ENCODE measurements at regions not wholly inside any gene's neighbourhood (a gene's known extent, or its start where the extent isn't known, plus 50 kb on each side); places are given as distances from the start of the nearest gene placed in this dataset.

- Histone ChIP-seq H3K79me2 (ENCODE audit: control insufficient read depth, insufficient read depth, low read length) (no peaks in the 10 kb centered on the region), H3K4me1 (replicated peaks in 1 of 2; ENCODE audit: control insufficient read depth in 2 of 2, insufficient read depth in 2 of 2, low read length in 2 of 2) (no peaks in the 10 kb centered on the region), H3K27me3 (ENCODE audit: control insufficient read depth in 2 of 2, insufficient read depth in 2 of 2, low read length in 2 of 2) (no peaks in the 10 kb centered on the region), H3K4me2 (ENCODE audit: insufficient read depth, low read length) (no peak overlapping the region), H3K4me3 (no peak overlapping the region), H3K9me1 (ENCODE audit: control insufficient read depth, insufficient read depth, low read length) (no peaks in the 10 kb centered on the region), H3K9me3 (replicated peaks; ENCODE audit: control insufficient read depth, insufficient read depth, low read depth, low read length) (no peaks in the 10 kb centered on the region), H2AFZ (ENCODE audit: low read depth, low read length) (no peak overlapping the region), H4K20me1 (replicated peaks; ENCODE audit: control insufficient read depth, insufficient read depth, low read length) (no peaks in the 10 kb centered on the region), H3K27ac (ENCODE audit: extremely low read depth, low read depth, low read length) (no peak overlapping the region), H3K9ac (ENCODE audit: insufficient read depth in 1 of 2, low read depth in 2 of 2, low read length in 2 of 2) (no peak overlapping the region), H3K36me3 (ENCODE audit: control insufficient read depth, insufficient read depth, low read length) (no peaks in the 10 kb centered on the region)
- 0% methylated on average over 1 of the region's 1 CpG for WGBS (ENCODE audit: insufficient coverage, low coverage, missing lambda C conversion rate)
- TF ChIP-seq RBBP5 (IDR thresholded peaks at IDR 0.05; ENCODE audit: borderline replicate concordance, insufficient read depth, low read length, poor library complexity, severe bottlenecking) (no peak), CCNT2 (IDR thresholded peaks at IDR 0.05; ENCODE audit: borderline replicate concordance, extremely low read depth, insufficient read length, low read depth, low read length) (no peak)
- DNase-seq (ENCODE audit: extremely low read depth in 1 of 4, low spot score in 3 of 4) (no peak), ATAC-seq (no peak), FAIRE-seq (no peak)
- ChIA-PET CTCF (ENCODE audit: low intra/inter-chr PET ratio) (no interaction called here), POLR2A (no interaction called here)
- BruUV-seq (replicated peaks) = no TSS peak
- intact Hi-C loops (cut with micrococcal nuclease) (no loop called here), in situ Hi-C loops (cut with MboI) (no loop called here)
Measured at GRCh38 chr9:79809931-79810330, 238.2 kb downstream of the TLE4 start.

- FAIRE-seq (no peak), ATAC-seq (no peak), DNase-seq (ENCODE audit: extremely low read depth in 1 of 4, low spot score in 3 of 4) (no peak)
- Histone ChIP-seq H3K4me2 (ENCODE audit: insufficient read depth, low read length) (no peak overlapping the region), H3K27ac (ENCODE audit: extremely low read depth, low read depth, low read length) (no peak overlapping the region), H3K9me3 (replicated peaks; ENCODE audit: control insufficient read depth, insufficient read depth, low read depth, low read length) (no peaks in the 10 kb centered on the region), H3K27me3 (ENCODE audit: control insufficient read depth in 2 of 2, insufficient read depth in 2 of 2, low read length in 2 of 2) (no peaks in the 10 kb centered on the region), H2AFZ (ENCODE audit: low read depth, low read length) (no peak overlapping the region), H3K9me1 (ENCODE audit: control insufficient read depth, insufficient read depth, low read length) (no peaks in the 10 kb centered on the region), H3K79me2 (ENCODE audit: control insufficient read depth, insufficient read depth, low read length) (no peaks in the 10 kb centered on the region), H3K9ac (ENCODE audit: insufficient read depth in 1 of 2, low read depth in 2 of 2, low read length in 2 of 2) (no peak overlapping the region), H3K36me3 (ENCODE audit: control insufficient read depth, insufficient read depth, low read length) (no peaks in the 10 kb centered on the region), H3K4me3 (no peak overlapping the region), H4K20me1 (replicated peaks; ENCODE audit: control insufficient read depth, insufficient read depth, low read length) (no peaks in the 10 kb centered on the region), H3K4me1 (replicated peaks in 1 of 2; ENCODE audit: control insufficient read depth in 2 of 2, insufficient read depth in 2 of 2, low read length in 2 of 2) (no peaks in the 10 kb centered on the region)
- intact Hi-C loops (cut with micrococcal nuclease) (no loop called here), in situ Hi-C loops (cut with MboI) (no loop called here)
- 0% methylated on average over 2 of the region's 2 CpGs for WGBS (ENCODE audit: insufficient coverage, low coverage, missing lambda C conversion rate)
- ChIA-PET POLR2A (no interaction called here), CTCF (ENCODE audit: low intra/inter-chr PET ratio) (no interaction called here)
- no peak for TF ChIP-seq EZH2 (IDR thresholded peaks at IDR 0.05; ENCODE audit: borderline replicate concordance, low read depth, low read length)
- no peak for TF ChIP-seq ILF3 (IDR thresholded peaks at IDR 0.05; ENCODE audit: borderline replicate concordance)
- no peak for TF ChIP-seq BCOR (IDR thresholded peaks at IDR 0.05)
- TF ChIP-seq RBM14 (IDR thresholded peaks at IDR 0.05; ENCODE audit: borderline replicate concordance, insufficient read depth, low read depth, low read length) = no peak
- no peak for TF ChIP-seq NFATC3 (IDR thresholded peaks at IDR 0.05)
- no TSS peak for BruUV-seq (replicated peaks)
Measured at GRCh38 chr9:79809316-79809876, 237.6 kb downstream of the TLE4 start.
